ENCODE measurements at regions not wholly inside any gene's neighbourhood (a gene's known extent, or its start where the extent isn't known, plus 50 kb on each side); places are given as distances from the start of the nearest gene placed in this dataset.

DNA sequence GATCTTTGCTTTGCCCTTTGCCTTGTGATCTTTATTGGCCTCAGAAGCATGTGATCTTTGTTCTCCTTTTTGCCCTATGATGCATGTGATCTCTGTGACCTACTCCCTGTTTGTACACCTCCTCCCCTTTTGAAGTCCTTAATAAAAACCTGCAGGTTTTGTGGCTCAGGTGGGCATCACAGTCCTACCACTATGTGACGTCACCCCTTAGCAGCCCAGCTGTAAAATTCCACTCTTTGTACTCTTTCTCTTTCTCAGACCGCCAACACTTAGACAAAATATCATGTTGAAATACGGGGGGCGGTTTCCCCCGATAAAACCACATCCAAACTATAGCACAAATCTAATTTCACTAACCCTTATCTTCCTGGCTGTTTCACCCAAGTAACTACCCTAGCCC is 76.7 kb upstream of the RAPGEF4 start:
- DNase-seq, result no peak

DNA sequence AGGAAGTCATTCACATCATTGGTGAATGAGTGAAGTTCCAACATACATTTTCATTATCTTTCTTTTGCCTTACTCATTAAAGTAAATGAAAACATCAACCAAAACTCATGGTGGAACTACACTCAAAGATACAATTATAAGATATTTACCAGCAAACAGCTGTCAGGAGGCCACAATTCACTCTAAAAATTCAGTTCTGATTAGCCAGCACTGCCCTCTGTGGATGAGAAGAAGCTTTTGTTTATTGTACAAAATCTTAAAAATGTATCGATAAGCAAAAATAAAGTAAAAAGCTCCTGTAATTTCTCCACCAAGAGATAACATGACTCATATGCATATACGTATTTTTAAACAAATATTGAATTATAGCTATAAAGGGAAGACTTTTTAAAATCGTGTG is 73.5 kb upstream of the RAPGEF4 start:
- no peak for DNase-seq

DNA sequence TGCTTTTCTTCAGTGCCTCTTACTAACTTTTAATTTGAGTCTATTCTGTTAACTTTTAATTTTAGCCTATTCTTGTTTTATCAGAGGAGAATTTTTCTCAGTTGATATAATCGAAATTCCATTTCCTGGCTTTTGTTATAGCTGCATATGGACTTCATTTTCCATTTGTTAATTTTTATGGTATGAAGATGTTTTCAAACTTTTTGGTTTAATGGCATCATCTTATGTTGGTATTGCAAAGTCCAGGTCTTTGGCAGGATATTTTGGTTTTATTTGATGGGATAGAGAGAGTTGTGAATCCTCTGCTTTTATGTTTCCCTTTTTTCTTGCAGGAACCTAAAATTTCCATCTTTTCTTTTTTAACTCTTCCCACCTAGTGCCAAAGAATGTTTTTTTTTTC is 70.9 kb upstream of the RAPGEF4 start:
- DNase-seq, result no peak

DNA sequence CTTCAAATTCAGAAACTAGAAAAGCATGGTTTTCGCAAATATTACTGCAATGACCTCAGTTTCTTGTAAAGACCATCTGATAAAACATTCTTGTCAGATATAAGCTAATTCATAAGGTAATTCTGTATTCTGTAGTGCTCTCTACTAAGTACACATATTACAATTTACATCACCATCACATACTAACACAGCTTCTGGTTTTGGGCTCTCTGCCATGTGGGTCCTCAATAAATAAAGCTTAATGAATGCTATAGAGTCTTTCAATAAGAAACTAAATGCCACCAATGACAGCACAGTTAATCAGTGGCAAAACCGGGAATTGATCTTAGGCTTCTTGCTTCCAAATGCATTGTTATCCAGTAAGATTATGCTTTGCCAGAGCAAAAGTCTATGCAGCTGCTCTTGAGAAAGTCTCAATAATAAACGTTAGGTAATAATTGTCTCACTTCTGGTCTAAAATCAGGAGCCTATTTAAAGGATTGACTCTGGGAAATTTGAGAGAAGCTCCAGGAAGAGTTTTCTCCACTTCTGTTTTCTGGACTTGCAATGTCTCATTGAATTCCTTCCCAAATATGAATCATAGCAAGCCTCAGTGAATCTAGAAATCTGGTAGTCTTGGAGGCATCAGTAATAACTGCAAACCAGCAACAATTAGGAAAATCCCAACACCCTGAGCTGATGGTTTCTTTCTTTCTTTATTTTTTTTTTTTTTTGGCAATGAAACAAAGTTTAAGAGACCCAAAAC is 67.9 kb upstream of the RAPGEF4 start:
- no peak for DNase-seq

DNA sequence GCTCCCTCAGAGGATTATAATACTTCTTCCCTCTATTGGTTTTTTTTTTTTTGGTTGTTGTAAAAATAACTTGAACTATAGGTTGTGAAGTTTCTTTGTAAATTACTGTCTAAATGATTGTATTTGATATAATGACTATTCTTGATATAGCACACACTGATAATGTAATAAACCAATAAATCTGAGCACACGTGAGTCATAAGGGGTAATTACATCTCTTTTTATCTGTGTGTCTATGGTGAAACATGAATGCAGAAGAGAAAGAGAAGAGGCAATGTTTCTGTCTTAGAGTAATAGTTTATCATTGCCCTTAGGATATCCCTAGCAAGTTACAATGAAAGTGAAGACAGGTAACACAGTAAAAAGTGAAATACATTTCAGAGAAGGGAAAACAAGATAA is 64.1 kb upstream of the RAPGEF4 start:
- DNase-seq, result no peak

DNA sequence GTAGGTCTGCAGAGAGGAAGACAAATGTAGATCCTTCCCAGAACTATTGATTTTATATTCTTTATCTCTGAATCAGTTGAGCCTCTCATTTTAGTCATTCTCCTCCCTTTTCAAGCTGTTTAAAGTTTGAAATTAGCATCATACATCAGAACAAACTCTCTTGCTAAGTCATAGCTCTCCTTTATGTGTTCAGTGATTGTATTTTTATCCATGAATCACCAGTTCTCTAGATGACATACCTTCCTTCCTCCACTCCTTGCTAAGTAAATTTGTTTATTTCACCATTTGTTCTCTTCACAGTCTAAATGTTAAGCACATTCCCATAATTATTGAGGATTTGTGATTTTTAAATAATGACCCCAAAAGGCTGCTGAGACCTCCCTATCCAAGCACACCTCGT is 63.5 kb upstream of the RAPGEF4 start:
- DNase-seq, result no peak

DNA sequence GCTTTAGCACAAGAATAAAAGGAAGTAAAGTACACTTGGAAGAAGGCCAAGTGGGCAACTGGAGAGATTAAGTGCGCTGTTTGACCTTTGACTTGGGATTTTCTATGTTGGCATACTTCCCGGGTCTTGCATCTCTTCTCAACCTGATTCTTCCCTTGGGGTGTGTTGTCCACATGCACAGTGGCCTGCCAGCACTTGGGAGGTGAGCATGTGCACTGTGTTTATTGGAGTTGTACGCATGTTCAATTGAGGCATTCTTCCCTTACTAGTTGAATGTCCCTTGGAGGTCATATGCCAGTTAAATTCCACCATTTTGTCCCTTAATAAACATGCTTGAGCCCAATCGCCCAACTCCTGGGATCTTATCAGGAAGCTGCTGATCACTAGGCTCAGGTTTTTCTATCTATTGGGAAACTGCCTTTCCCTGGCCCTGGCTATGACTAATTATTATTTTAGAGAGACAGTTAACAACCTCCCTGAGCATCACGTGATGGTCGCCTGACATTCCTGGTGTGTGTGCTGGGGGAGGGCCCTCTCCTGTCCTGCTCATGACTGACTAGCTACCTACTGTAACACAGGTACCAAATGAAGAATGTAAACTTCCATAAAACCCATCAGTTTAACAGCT is 62.5 kb upstream of the RAPGEF4 start:
- DNase-seq, result no peak

DNA sequence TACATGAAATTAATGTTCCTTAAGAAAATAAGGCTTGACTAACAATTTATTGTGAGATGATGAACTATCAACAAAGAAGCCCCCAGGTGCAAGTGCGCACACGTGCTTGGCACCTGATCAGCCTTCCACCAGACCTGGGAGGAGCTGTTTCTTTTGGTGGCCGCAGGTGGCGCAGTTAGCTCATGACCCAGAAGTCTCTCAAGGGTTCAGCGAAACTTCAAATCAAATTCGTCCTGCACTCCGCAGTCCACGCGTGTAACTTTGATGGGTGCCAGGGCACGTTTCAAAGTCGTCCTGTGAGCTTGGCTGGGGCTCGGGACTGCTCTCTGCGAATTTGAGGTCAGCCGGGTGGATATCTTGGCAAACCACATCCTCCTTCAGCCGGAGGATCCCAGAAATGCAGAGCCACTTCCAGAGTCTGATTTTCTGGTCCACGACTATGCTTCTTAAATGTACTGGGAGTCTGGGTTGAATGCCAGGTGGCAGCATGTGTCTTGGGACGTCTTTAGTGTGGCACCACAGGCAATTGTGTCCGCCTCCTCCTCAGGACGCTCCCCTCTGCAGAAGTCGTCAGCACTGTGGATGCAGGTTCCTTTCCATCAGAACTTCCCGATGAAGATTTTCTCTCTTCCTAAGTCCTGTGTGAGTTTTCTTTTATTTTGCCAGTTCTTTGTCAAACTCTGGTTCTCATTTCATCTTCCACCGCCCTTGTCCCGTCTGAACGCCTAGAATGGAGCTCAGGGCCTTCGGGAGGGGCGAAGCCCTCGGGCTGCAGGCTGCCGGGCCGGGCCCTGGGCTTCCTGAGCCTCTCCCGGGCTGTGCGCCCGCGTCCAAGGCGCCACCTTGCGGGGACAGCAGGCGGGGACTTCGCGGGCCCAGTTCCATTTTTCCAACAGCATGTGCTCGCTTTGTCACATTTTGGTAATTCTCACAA is 61.3 kb upstream of the RAPGEF4 start:
- DNase-seq, result peak; percentile 41

DNA sequence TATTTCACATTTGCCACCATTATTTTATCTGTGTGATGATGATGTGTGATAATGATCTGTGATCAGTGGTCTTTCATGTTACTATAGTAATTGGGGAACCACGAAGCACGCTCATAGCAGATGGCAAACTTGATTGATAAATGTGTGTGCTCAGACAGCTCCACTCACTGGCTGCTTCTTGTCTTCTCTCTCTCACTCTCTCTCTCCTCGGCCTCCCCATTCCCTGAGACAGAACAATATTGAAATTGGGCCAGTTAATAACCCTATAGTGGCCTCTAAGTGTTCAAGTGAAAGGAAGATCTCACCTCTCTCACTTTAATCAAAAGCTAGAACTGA is 60.7 kb upstream of the RAPGEF4 start:
- DNase-seq, result no peak

DNA sequence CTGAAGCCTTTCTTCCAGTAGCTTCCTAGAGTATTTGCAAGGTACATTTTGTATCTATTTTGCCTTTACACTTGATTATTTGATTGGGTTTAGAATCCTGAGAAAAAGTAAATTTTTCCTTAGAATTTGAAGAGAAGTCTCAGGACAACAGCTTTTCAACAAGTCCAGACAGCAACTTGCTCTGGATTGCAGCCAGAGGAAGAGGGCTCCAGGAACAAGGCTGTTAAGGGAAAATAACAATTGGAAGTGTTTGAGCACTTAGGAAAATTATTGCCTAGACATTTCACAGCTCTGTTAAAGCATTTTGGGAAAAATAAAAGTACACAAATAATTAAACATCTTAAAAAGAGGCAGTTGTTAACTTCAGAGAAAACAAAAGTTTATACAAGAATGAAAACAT is 58.3 kb upstream of the RAPGEF4 start:
- no peak for DNase-seq

DNA sequence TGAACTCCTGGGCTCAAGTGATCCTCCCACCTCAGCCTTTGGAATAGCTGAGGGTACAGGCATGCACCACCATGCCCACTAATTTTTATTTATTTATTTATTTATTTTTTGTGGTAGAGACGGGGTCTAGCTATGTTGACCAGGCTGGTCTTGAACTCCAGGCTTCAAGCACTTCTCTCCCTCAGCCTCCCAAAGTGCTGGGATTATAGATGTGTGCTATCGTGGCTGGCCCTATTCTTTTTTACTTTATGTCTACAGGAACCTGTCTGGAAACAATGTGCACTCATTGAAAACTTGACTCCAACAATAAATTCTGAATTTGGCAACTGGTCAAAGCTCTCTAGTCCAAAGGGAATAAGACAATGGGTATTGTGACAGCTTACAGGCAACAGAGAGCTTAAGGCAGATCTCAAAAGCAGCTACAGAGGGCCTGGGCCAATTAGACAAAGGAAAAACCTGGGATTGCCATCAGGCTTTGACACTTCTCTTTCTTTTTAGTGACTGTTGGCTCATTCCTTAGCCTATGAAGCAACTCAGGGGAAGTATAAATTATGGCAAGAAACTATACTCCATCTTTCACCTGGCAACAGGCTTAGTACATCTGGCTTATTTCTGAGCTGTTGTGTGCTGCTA is 55.1 kb upstream of the RAPGEF4 start:
- no peak for DNase-seq

DNA sequence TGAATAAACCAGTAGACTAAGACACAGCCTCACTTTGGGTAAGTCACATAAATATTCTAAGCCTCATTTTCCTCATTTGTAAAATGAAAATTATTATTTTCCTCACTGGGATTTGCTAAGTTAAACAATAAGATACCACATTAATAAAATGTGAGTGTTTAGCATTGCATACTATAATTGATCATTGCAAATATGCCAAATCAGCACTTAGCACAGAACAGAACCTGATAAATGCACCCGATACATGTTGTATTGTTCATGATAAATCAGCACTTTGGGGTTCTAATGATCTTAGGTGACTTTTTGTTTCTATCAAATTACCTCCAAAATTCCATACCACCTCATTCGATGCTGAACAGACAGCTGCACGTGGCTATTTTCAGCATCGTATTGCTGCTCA is 50.2 kb upstream of the RAPGEF4 start:
- no peak for DNase-seq
